HG03520 (cell line): ENCODE measurements at regions not wholly inside any gene's neighbourhood (a gene's known extent, or its start where the extent isn't known, plus 50 kb on each side); places are given as distances from the start of the nearest gene placed in this dataset.

ENCODE experiments used
- ATAC-seq: cut with Tn5 transposase; IDR thresholded peaks from one replicate; pipeline ENCODE4 v1.9.1; 2021; ENCODE audit warnings: mild to moderate bottlenecking, moderate library complexity; ENCODE audit not compliant: unreplicated experiment

DNA sequence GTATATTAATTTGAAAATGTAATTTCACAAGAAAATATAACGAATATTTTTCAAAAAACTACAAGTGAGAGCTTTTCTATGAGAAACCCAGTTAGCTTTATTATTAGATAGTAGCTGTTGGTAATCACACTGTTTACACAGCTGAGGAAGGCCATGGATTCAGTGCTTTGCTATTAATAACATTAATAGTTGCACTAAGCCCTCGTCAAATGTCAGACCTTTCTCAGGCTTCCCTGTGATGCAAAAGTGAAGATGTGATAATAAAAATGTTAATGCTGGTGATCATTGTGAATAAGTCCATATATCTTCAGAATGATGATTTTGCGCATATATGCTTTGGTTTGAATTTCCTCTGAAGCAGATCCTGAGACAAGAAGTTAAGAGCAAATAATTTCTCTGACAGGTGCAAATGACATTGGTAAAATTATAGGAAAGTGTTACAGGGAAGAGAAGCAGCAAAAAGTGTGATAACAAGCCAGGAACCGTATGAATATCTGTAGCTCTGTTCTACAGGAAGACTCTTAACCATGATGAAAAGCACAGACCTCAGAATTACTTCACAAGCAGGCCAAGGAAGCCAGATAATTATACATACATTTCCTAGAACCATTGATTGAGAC, 56.5 kb upstream of the CNTN6 start:
- ATAC-seq: no peak

DNA sequence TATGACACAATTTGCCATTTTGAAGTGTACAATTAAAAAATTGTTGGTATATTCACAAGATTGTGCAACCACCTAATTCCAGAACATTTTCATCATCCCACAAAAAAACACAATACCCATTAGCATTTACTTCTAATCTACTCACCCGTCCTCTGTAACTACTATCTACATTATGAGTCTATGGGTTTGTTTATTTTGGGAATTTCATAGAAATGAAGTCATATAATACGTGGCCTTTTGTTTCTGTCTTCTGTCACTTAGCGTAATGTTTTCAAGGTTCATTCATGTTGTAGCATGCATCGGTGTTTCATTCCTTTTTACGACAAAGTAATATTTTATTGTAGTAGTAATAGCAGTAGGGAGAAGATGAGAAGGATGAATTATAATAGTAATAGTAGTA, 55.2 kb upstream of the CNTN6 start:
- no peak for ATAC-seq
